ENCODE measurements at regions not wholly inside any gene's neighbourhood (a gene's known extent, or its start where the extent isn't known, plus 50 kb on each side); places are given as distances from the start of the nearest gene placed in this dataset.

DNA sequence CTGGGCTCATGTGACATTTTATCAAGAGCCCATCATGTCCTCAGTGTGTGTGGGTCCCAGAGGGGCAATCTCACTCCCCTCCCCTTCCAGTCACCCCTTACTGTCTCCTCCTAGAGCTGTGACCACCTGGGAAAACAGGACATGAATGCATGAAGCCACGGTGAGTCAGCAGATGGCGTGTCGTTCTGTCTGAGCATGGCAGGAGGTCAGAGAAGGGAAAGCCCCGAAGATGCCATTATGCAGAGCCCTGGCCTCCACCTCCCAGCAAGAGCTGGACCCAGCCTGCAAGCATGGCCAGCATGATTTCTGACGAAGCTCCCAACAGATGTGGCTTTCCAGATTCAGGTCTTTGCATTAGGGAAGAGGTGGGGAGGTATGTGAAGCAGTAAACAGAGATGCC is 118.5 kb downstream of the TLE3 start:
- intact Hi-C loops (cut with DNase I; ENCODE audit: low total_unique reads), result no loop called here
- Histone ChIP-seq H3K4me3 (no peak overlapping the region), H3K9me3 (no peaks in the 10 kb centered on the region), H3K27me3 (peaks cover 0 to 32% of the 10 kb centered on the region in 2 donors), H3K36me3 (no peaks in the 10 kb centered on the region), H3K27ac (no peak overlapping the region), H3K4me1 (no peaks in the 10 kb centered on the region)
- TF ChIP-seq, protein P1, sequence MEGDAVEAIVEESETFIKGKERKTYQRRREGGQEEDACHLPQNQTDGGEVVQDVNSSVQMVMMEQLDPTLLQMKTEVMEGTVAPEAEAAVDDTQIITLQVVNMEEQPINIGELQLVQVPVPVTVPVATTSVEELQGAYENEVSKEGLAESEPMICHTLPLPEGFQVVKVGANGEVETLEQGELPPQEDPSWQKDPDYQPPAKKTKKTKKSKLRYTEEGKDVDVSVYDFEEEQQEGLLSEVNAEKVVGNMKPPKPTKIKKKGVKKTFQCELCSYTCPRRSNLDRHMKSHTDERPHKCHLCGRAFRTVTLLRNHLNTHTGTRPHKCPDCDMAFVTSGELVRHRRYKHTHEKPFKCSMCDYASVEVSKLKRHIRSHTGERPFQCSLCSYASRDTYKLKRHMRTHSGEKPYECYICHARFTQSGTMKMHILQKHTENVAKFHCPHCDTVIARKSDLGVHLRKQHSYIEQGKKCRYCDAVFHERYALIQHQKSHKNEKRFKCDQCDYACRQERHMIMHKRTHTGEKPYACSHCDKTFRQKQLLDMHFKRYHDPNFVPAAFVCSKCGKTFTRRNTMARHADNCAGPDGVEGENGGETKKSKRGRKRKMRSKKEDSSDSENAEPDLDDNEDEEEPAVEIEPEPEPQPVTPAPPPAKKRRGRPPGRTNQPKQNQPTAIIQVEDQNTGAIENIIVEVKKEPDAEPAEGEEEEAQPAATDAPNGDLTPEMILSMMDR (IDR thresholded peaks at IDR 0.05), result no peak
- DNase-seq, result no peak

DNA sequence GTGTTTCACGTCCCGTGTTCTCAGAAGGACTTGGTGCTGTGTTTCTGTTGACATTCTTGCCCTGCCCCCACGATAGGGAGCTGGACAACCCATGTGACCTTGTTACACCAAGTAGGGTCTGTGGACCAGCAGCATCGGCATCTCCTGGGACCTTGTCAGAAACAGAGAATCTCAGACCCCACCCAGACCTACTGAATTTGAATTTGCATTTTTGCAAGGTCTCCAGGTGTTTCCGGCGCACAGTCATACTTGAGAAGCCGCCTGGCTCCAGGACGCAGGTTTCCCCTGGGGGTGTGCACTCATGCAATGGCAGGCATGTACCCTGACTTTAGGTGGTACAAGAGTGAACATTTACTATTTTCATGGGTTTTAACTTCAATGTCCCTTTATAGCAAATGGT is 117.9 kb downstream of the TLE3 start:
- H3K4me1 ChIP-seq, result no peaks in the 10 kb centered on the region
- intact Hi-C loops (cut with DNase I; ENCODE audit: low total_unique reads), result no loop called here
- no peaks in the 10 kb centered on the region for H3K36me3 ChIP-seq
- peaks cover 0 to 29% of the 10 kb centered on the region in 2 donors for H3K27me3 ChIP-seq
- TF ChIP-seq, protein P1 (IDR thresholded peaks at IDR 0.05), result no peak
- no peak overlapping the region for H3K27ac ChIP-seq
- no peak for DNase-seq
- H3K4me3 ChIP-seq, result no peak overlapping the region
- no peaks in the 10 kb centered on the region for H3K9me3 ChIP-seq

DNA sequence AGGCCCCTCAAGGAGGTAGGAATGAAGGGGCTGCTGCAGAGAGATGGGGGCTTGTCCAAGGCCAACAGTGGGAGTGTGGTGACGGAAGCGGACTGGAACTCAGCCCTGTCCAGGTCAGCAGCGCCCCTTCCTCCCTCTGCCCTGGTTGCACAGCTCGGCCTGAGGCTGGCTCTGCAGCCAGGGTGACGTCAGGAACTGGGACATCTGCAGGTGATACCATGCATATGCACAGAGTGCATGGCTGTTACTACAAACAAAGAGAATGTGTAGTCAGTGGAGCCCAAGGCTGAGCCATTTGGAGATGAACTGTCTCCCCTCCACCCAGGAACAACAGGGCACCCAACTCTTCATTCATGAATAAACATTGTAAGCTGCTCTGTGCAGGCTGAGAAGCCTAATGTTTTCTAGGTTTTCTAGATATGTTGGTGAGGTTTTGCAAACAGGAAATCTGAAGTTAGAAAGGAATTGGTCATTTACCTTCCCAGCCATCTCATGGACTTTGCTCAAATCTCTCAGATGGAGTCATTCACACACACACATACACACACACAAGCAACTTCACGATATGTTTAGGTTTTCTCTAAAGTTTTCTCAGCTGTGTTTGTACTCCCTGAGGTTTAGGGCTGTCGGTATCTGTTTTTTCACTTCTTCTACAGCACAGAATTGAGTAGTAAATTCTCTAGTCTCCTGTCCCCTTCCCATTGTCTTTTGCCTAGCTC is 117.2 kb downstream of the TLE3 start:
- intact Hi-C loops (cut with DNase I; ENCODE audit: low total_unique reads), result no loop called here
- DNase-seq, result no peak
- TF ChIP-seq, protein P1 (IDR thresholded peaks at IDR 0.05), result no peak
- Histone ChIP-seq H3K4me3 (no peak overlapping the region), H3K27me3 (peaks cover 0 to 23% of the 10 kb centered on the region in 2 donors), H3K27ac (no peak overlapping the region), H3K9me3 (no peaks in the 10 kb centered on the region), H3K4me1 (no peaks in the 10 kb centered on the region), H3K36me3 (no peaks in the 10 kb centered on the region)

DNA sequence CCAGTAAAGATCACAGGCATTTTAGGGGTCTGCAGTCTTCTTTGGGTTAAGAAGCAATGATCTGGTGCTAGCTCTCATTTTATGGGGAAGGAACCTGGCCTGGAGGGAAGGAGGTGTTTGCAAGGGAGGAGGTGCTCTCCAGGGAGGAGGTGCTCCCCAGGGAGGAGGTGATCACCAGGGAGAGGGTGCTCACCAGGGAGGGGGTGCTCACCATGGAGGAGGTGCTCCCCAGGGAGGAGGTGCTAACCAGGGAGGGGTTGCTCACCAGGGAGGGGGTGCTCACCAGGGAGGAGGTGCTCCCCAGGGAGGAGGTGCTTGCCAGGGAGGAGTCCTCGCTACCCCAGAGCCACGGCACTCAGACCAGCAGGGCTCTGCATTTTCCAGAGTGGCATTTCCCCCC is 115.7 kb downstream of the TLE3 start:
- DNase-seq, result no peak
- Histone ChIP-seq H3K27me3 (peaks cover 0 to 14% of the 10 kb centered on the region in 2 donors), H3K36me3 (no peaks in the 10 kb centered on the region), H3K4me1 (no peaks in the 10 kb centered on the region), H3K27ac (no peak overlapping the region), H3K4me3 (no peak overlapping the region), H3K9me3 (no peaks in the 10 kb centered on the region)
- intact Hi-C loops (cut with DNase I; ENCODE audit: low total_unique reads), result no loop called here
- TF ChIP-seq, protein P1 (IDR thresholded peaks at IDR 0.05), result no peak

DNA sequence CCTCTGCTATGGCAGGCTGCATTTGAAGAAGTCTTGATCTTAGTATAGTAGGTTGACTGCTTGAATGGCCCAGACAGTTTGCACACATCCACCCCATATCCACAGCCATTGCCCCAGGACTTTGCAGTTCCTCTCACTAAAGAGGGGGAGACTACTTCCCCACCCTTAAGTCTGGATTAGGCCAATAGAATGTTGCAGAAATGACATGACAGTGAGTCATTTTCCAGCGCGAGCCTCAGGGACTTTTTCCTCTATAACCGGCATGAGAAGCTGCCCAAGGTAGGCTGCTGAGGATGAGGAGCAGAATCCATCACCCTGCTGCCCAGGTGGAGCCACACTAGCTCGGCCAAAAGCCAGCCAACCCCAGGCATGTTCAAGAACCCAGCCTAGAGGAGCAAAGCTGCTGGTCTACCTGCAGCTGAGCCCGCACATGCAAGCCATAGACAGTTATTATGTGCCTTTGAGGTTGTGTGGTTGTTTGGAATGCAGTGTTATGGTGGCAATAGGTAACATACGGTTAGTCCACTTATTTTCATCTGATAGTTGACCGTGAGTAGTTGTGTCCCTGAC is 113.9 kb downstream of the TLE3 start:
- intact Hi-C loops (cut with DNase I; ENCODE audit: low total_unique reads), result no loop called here
- Histone ChIP-seq H3K36me3 (no peaks in the 10 kb centered on the region), H3K27ac (no peak overlapping the region), H3K4me3 (no peak overlapping the region), H3K27me3 (peaks cover 0 to 20% of the 10 kb centered on the region in 2 donors), H3K4me1 (no peaks in the 10 kb centered on the region), H3K9me3 (no peaks in the 10 kb centered on the region)
- TF ChIP-seq, protein P1 (IDR thresholded peaks at IDR 0.05), result no peak
- no peak for DNase-seq
